ENCODE measurements at regions not wholly inside any gene's neighbourhood (a gene's known extent, or its start where the extent isn't known, plus 50 kb on each side); places are given as distances from the start of the nearest gene placed in this dataset.
"Not testable (repeated sequence)": the region's sequence is repeated elsewhere in the genome, so short reads cannot be mapped to it uniquely, and the experiment has no call there.

DNA sequence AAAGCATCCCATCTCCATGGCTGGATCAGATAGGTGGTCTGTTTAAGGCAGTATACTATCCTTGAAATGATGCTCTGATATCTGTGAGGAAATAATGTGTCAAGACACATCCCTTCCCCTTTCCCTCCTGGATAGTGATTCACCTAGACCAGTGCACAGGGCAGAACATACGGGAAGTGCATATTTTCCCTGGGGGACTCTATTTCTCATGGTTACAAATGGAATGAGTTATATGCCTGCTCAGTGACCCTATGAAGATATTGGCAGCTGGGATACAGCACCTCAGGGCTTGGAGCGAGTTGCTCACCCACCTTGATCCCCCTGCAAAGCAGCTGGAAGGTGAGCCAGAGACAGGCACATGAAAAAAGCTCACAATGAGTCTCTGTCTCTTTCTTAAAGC lies 67.5 kb upstream of the PRL start:
- no peak for ATAC-seq
- no peaks in the 10 kb centered on the region for H3K4me1 ChIP-seq
- H3K9me3 ChIP-seq, result no peaks in the 10 kb centered on the region
- no peak for TF ChIP-seq POLR2A (IDR thresholded peaks at IDR 0.05)
- TF ChIP-seq CTCF (IDR thresholded peaks at IDR 0.05), result no peak
- H3K27me3 ChIP-seq, result no peaks in the 10 kb centered on the region
- H3K36me3 ChIP-seq (replicated peaks in 1 of 2; ENCODE audit: insufficient read depth in 1 of 2, low read depth in 2 of 2), result no peaks in the 10 kb centered on the region
- no peak overlapping the region for H3K4me3 ChIP-seq
- intact Hi-C loops (cut with DNase I), result no loop called here
- no peak overlapping the region for H3K27ac ChIP-seq
- no peak for DNase-seq
- 87 to 89% methylated on average over 2 of the region's 2 CpGs for WGBS, 2 donors

DNA sequence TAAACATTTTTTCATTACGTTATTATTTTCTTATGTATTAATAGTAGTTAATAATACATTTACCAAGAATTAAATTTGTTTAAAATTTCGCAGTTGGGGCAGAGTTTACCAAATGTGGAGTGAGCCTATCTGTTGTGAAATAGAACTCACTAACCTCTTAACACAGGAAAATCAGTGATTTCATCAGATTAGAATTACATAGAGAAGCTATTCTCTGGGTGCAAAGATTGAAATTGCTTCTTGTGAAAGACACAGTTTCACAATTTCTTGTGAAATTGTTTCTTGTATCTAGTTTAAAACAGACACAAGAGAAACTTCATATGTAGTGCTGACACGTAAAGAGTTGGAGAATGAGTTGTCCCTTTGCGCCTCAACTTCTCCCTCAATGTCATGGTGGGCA lies 69.4 kb upstream of the PRL start:
- H3K9me3 ChIP-seq, result no peaks in the 10 kb centered on the region
- WGBS, 2 donors, result 54 to 66% methylated on average over 4 of the region's 4 CpGs
- H3K4me1 ChIP-seq, result no peaks in the 10 kb centered on the region
- no peaks in the 10 kb centered on the region for H3K27me3 ChIP-seq
- ATAC-seq, result no peak
- DNase-seq, result no peak
- H3K36me3 ChIP-seq (replicated peaks in 1 of 2; ENCODE audit: insufficient read depth in 1 of 2, low read depth in 2 of 2), result no peaks in the 10 kb centered on the region
- H3K27ac ChIP-seq, result no peak overlapping the region
- TF ChIP-seq CTCF (IDR thresholded peaks at IDR 0.05), result no peak
- TF ChIP-seq POLR2A (IDR thresholded peaks at IDR 0.05), result no peak
- intact Hi-C loops (cut with DNase I), result no loop called here
- H3K4me3 ChIP-seq, result no peak overlapping the region

DNA sequence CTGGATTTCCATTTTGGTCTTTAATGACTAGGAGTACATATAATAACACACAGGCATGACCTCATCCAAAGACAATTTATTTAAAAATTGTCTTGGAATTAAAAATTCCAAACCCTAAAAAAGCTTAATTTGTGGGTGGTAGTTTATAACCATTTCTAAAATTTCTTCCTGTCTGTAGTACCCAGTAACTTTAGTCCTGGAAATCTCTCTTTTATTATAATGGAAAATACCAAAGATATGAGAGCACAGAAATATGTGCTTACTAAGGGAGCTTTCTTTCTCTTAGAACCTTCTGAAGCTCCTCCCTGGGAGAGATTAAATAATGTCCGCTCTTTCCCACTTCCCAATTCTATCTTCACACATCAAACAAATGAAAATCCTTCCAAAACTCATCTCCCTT lies 70.5 kb upstream of the PRL start:
- H3K36me3 ChIP-seq (replicated peaks in 1 of 2; ENCODE audit: insufficient read depth in 1 of 2, low read depth in 2 of 2), result no peaks in the 10 kb centered on the region
- H3K27me3 ChIP-seq, result no peaks in the 10 kb centered on the region
- intact Hi-C loops (cut with DNase I), result no loop called here
- H3K4me3 ChIP-seq, result no peak overlapping the region
- WGBS, 2 donors, result 86% methylated on average over 1 of the region's 1 CpG
- H3K4me1 ChIP-seq, result no peaks in the 10 kb centered on the region
- no peaks in the 10 kb centered on the region for H3K9me3 ChIP-seq
- no peak overlapping the region for H3K27ac ChIP-seq
- DNase-seq (no peak), ATAC-seq (no peak)
- TF ChIP-seq POLR2A (IDR thresholded peaks at IDR 0.05) (no peak), CTCF (IDR thresholded peaks at IDR 0.05) (no peak)

DNA sequence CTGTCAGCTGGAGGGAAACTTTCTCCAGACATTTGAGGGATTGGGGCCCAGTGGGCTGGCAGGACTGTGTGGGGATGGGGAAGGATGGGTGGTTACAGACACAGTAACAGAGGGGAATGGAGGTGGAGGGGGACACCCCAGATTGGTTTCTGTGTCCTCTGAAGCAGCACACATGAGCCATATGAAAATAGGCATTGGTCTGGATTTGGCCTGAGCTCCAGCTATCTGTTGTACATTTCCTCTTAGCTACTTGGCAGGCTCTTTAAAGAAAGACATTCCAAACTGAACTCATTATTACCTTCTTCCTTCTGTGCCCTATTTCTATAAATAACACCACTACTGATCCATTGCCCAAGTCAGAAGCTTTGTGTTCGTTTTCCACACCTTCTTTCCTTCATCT lies 72.0 kb upstream of the PRL start:
- DNase-seq, result no peak
- WGBS, 2 donors, result 46 to 75% methylated on average over 1 of the region's 1 CpG
- no peak for TF ChIP-seq CTCF (IDR thresholded peaks at IDR 0.05)
- no peak for TF ChIP-seq POLR2A (IDR thresholded peaks at IDR 0.05)
- Histone ChIP-seq H3K4me1 (no peaks in the 10 kb centered on the region), H3K9me3 (no peaks in the 10 kb centered on the region), H3K36me3 (replicated peaks in 1 of 2; ENCODE audit: insufficient read depth in 1 of 2, low read depth in 2 of 2) (no peaks in the 10 kb centered on the region), H3K27ac (no peak overlapping the region), H3K27me3 (no peaks in the 10 kb centered on the region), H3K4me3 (no peak overlapping the region)
- ATAC-seq, result no peak
- intact Hi-C loops (cut with DNase I), result no loop called here

GRCh38 chr6:22372922-22373321 lies 76.1 kb upstream of the PRL start:
- 63 to 67% methylated on average over 2 of the region's 2 CpGs for WGBS, 2 donors
- Histone ChIP-seq H3K9me3 (no peaks in the 10 kb centered on the region), H3K27me3 (no peaks in the 10 kb centered on the region), H3K4me3 (no peak overlapping the region), H3K4me1 (no peaks in the 10 kb centered on the region), H3K36me3 (replicated peaks in 1 of 2; ENCODE audit: insufficient read depth in 1 of 2, low read depth in 2 of 2) (no peaks in the 10 kb centered on the region), H3K27ac (no peak overlapping the region)
- intact Hi-C loops (cut with DNase I), result no loop called here
- TF ChIP-seq POLR2A (IDR thresholded peaks at IDR 0.05) (no peak), CTCF (IDR thresholded peaks at IDR 0.05) (no peak)
- DNase-seq (no peak), ATAC-seq (no peak)

GRCh38 chr6:22374950-22375349 lies 78.1 kb upstream of the PRL start:
- DNase-seq; ATAC-seq; H3K27ac ChIP-seq; H3K27me3 ChIP-seq; H3K4me3 ChIP-seq; H3K4me1 ChIP-seq; H3K9me3 ChIP-seq; H3K36me3 ChIP-seq (replicated peaks in 1 of 2; ENCODE audit: insufficient read depth in 1 of 2, low read depth in 2 of 2); intact Hi-C loops (cut with DNase I): not testable (repeated sequence)
- 86 to 92% methylated on average over 2 of the region's 2 CpGs for WGBS, 2 donors

DNA sequence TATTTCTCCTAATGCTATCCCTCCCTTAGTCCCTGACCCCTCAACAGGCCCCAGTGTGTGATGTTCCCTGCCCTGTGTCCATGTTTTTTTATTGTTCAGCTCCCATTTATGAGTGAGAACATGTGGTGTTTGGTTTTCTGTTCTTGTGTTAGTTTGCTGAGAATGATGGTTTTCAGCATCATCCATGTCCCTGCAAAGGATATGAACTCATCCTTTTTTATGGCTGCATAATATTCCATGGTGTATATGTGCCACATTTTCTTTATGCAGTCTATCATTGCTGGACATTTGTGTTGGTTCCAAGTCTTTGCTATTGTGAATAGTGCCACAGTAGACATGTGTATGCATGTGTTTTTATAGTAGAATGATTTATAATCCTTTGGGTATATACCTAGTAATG lies 79.5 kb upstream of the PRL start:
- H3K36me3 ChIP-seq (replicated peaks in 1 of 2; ENCODE audit: insufficient read depth in 1 of 2, low read depth in 2 of 2); intact Hi-C loops (cut with DNase I); H3K4me3 ChIP-seq; DNase-seq; H3K9me3 ChIP-seq; H3K27ac ChIP-seq; H3K4me1 ChIP-seq; H3K27me3 ChIP-seq; ATAC-seq: not testable (repeated sequence)

- H3K9me3 ChIP-seq; ATAC-seq; H3K36me3 ChIP-seq (replicated peaks in 1 of 2; ENCODE audit: insufficient read depth in 1 of 2, low read depth in 2 of 2); H3K4me3 ChIP-seq; H3K27me3 ChIP-seq; intact Hi-C loops (cut with DNase I); H3K27ac ChIP-seq; DNase-seq; H3K4me1 ChIP-seq: not testable (repeated sequence)
- 94 to 100% methylated on average over 1 of the region's 1 CpG for WGBS, 2 donors
Measured at GRCh38 chr6:22378536-22378935, 81.7 kb upstream of the PRL start.
